B cell (primary cell): ENCODE measurements at regions not wholly inside any gene's neighbourhood (a gene's known extent, or its start where the extent isn't known, plus 50 kb on each side); places are given as distances from the start of the nearest gene placed in this dataset.

ENCODE experiments used
- ATAC-seq: fragments of 200-7000 bp; cut with Tn5 transposase; one replicate; pipeline ENCODE4 v1.10.0; 2021; ENCODE audit warnings: low read depth, mild to moderate bottlenecking, moderate number of reproducible peaks, moderate library complexity
- CTCF ChIA-PET: fragments of 350-600 bp; sonication (Branson Sonifier 250); formaldehyde crosslinking; loops from one replicate; lab custom pipeline; 2021; ENCODE audit warnings: antibody characterized with exemption, inconsistent platforms; lab: Charles Lee
- POLR2A ChIA-PET: fragments of 350-600 bp; sonication (Branson Sonifier 250); formaldehyde crosslinking; loops from one replicate; lab custom pipeline; 2021; ENCODE audit warnings: antibody characterized with exemption; lab: Charles Lee
- DNase-seq: peaks from one replicate; pipeline ENCODE4 v3.0.0; 2013
- H2AFZ ChIP-seq: 2 replicates; pipeline ENCODE4 v1.6.1; 2012; ENCODE audit warnings: mild to moderate bottlenecking, low read depth, low read length; ENCODE audit not compliant: insufficient read depth, poor library complexity, severe bottlenecking
- H3K27ac ChIP-seq, 2 donors: 1 replicate in 1 of 2; 2 replicates in 1 of 2; pipeline ENCODE4 v1.5.1; 2012 to 2013; ENCODE audit warnings: low read length in 2 of 2, mild to moderate bottlenecking in 2 of 2, moderate library complexity in 1 of 2
- H3K27me3 ChIP-seq, 4 experiments: fragments of 200-600 bp in 1 of 4; sonication (generic) in 1 of 4; replicated peaks in 1 of 4; 1 replicate in 2 of 4; 2 replicates in 2 of 4; pipeline versions ENCODE4 v1.6.1 to v1.7.0; 2013 to 2016; ENCODE audit warnings: low read length in 3 of 4, mild to moderate bottlenecking in 2 of 4, mixed read lengths in 1 of 4, moderate library complexity in 1 of 4; ENCODE audit not compliant: insufficient read depth in 4 of 4, control insufficient read depth in 3 of 4; ENCODE audit errors: control extremely low read depth in 1 of 4
- H3K36me3 ChIP-seq, 2 experiments: replicated peaks in 1 of 2; 1 replicate in 1 of 2; 2 replicates in 1 of 2; pipeline versions ENCODE4 v1.6.1 to v1.7.1; 2013; ENCODE audit warnings: low read length in 1 of 2; ENCODE audit not compliant: insufficient read depth in 2 of 2, control insufficient read depth in 1 of 2; ENCODE audit errors: control extremely low read depth in 1 of 2, extremely low read depth in 1 of 2
- H3K4me1 ChIP-seq, 2 donors: fragments of 200-600 bp in 1 of 2; sonication (generic) in 1 of 2; 1 replicate in 1 of 2; 2 replicates in 1 of 2; pipeline versions ENCODE4 v1.5.1 to v1.6.1; 2013 to 2017; ENCODE audit warnings: low read length in 2 of 2; ENCODE audit not compliant: control insufficient read depth in 2 of 2, insufficient read depth in 2 of 2
- H3K4me2 ChIP-seq: replicated peaks from 2 replicates; pipeline ENCODE3; 2012; ENCODE audit warnings: mild to moderate bottlenecking, low read depth, low read length; ENCODE audit not compliant: poor library complexity, severe bottlenecking
- H3K4me3 ChIP-seq, 5 experiments: fragments of 200-600 bp in 1 of 5; sonication (generic) in 1 of 5; 1 replicate in 3 of 5; 2 replicates in 2 of 5; pipeline versions ENCODE4 v1.5.1 to v1.7.0; 2011 to 2016; ENCODE audit warnings: low read length in 4 of 5, mild to moderate bottlenecking in 4 of 5, low read depth in 2 of 5, control low read depth in 1 of 5, moderate library complexity in 1 of 5; ENCODE audit not compliant: insufficient read depth in 1 of 5; ENCODE audit errors: control extremely low read depth in 1 of 5, extremely low read depth in 1 of 5
- H3K79me2 ChIP-seq: fragments of 200-600 bp; sonication (generic); one replicate; pipeline ENCODE4 v1.6.0; 2016; ENCODE audit warnings: low read length; ENCODE audit not compliant: control insufficient read depth, insufficient read depth
- H3K9ac ChIP-seq: fragments of 200-600 bp; sonication (generic); 2 replicates; pipeline ENCODE4 v1.6.1; 2017; ENCODE audit warnings: mild to moderate bottlenecking, low read length, moderate library complexity
- H3K9me3 ChIP-seq, 3 donors: one replicate each; pipeline versions ENCODE4 v1.6.1 to v1.7.1; 2013; ENCODE audit warnings: low read length in 2 of 3; ENCODE audit not compliant: control insufficient read depth in 2 of 3, insufficient read depth in 1 of 3; ENCODE audit errors: control extremely low read depth in 1 of 3
- H4K20me1 ChIP-seq: 2 replicates; pipeline ENCODE4 v1.6.0; 2012; ENCODE audit warnings: mild to moderate bottlenecking, low read length; ENCODE audit not compliant: insufficient read depth, control insufficient read depth, poor library complexity, severe bottlenecking
- H3K27ac Mint-ChIP-seq: one replicate; pipeline ENCODE4 v1.8.0; 2021; ENCODE audit warnings: mixed read lengths
- H3K27me3 Mint-ChIP-seq: one replicate; pipeline ENCODE4 v1.8.0; 2021; ENCODE audit warnings: mixed read lengths
- H3K4me1 Mint-ChIP-seq: one replicate; pipeline ENCODE4 v1.8.0; 2021; ENCODE audit warnings: mixed read lengths
- H3K4me3 Mint-ChIP-seq: one replicate; pipeline ENCODE4 v1.8.0; 2021; ENCODE audit warnings: mixed read lengths
- H3K9me3 Mint-ChIP-seq: one replicate; pipeline ENCODE4 v1.8.0; 2022; ENCODE audit warnings: mixed read lengths; ENCODE audit not compliant: insufficient read depth
- EZH2 ChIP-seq: IDR thresholded peaks from 2 replicates; pipeline ENCODE4 v1.6.1; 2012; ENCODE audit warnings: borderline replicate concordance, low read depth, mild to moderate bottlenecking, moderate library complexity, low read length; ENCODE audit not compliant: insufficient read depth, poor library complexity, severe bottlenecking
- WGBS: methylation state at CpG from one replicate; pipeline ENCODE4 v1.1.5; 2013; ENCODE audit warnings: missing lambda C conversion rate; ENCODE audit not compliant: insufficient coverage; 5-methylcytosine and 5-hydroxymethylcytosine counted together
- intact Hi-C: fragments of 100-400 bp; cut with micrococcal nuclease; formaldehyde crosslinking; loops from one replicate; pipeline ENCODE4 v1.10.0; 2022
- TF ChIP-seq, protein P1 (sequence below): fragments of 200-600 bp; IDR thresholded peaks from one replicate; pipeline ENCODE4 v1.8.0; 2022; ENCODE audit warnings: antibody characterized with exemption, mild to moderate bottlenecking

DNA sequence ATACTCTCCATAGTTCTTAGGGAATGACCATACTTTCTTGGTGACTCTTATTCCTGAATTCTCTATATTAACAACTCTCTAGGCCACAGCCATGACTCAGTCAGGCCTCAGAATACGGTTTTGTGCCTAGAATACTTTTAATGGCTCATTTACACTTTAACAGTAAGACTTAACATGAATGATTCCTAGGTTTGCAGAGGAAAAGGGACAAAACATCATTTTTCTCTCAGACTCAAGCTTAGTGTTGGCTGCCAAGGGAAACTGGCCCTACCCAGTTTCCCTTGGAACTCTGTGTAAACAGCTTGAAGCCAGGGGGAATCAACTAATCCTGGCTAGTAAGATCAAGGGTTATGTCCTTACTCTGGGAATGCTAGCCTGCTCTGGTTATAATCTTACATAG is 164.9 kb upstream of the PKN2 start:
- Histone ChIP-seq H3K9me3 (no peaks in the 10 kb centered on the region), H4K20me1 (no peaks in the 10 kb centered on the region), H3K27ac (no peak overlapping the region), H3K4me3 (no peak overlapping the region), H3K4me2 (no peak overlapping the region), H3K36me3 (no peaks in the 10 kb centered on the region), H3K9ac (no peak overlapping the region), H3K27me3 (no peaks in the 10 kb centered on the region), H3K79me2 (no peaks in the 10 kb centered on the region), H3K4me1 (no peaks in the 10 kb centered on the region), H2AFZ (no peak overlapping the region)
- DNase-seq (no peak), ATAC-seq (no peak)
- POLR2A ChIA-PET = no interaction called here
- Mint-ChIP-seq H3K4me1 (no peaks in the 10 kb centered on the region), H3K27ac (no peak overlapping the region), H3K4me3 (no peak overlapping the region), H3K27me3 (peaks cover 10% of the 10 kb centered on the region), H3K9me3 (no peaks in the 10 kb centered on the region)
- CTCF ChIA-PET = interaction anchor here (1.4 kb wide), 1 partner anchor 9 kb away, joined by 3 read pairs; no protein-coding TSS in a partner anchor
- intact Hi-C loops = no loop called here
- TF ChIP-seq, protein P1, sequence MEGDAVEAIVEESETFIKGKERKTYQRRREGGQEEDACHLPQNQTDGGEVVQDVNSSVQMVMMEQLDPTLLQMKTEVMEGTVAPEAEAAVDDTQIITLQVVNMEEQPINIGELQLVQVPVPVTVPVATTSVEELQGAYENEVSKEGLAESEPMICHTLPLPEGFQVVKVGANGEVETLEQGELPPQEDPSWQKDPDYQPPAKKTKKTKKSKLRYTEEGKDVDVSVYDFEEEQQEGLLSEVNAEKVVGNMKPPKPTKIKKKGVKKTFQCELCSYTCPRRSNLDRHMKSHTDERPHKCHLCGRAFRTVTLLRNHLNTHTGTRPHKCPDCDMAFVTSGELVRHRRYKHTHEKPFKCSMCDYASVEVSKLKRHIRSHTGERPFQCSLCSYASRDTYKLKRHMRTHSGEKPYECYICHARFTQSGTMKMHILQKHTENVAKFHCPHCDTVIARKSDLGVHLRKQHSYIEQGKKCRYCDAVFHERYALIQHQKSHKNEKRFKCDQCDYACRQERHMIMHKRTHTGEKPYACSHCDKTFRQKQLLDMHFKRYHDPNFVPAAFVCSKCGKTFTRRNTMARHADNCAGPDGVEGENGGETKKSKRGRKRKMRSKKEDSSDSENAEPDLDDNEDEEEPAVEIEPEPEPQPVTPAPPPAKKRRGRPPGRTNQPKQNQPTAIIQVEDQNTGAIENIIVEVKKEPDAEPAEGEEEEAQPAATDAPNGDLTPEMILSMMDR = no peak
- TF ChIP-seq EZH2 = no peak
- WGBS = no CpG with 5 or more reads among the region's 1 CpG

DNA sequence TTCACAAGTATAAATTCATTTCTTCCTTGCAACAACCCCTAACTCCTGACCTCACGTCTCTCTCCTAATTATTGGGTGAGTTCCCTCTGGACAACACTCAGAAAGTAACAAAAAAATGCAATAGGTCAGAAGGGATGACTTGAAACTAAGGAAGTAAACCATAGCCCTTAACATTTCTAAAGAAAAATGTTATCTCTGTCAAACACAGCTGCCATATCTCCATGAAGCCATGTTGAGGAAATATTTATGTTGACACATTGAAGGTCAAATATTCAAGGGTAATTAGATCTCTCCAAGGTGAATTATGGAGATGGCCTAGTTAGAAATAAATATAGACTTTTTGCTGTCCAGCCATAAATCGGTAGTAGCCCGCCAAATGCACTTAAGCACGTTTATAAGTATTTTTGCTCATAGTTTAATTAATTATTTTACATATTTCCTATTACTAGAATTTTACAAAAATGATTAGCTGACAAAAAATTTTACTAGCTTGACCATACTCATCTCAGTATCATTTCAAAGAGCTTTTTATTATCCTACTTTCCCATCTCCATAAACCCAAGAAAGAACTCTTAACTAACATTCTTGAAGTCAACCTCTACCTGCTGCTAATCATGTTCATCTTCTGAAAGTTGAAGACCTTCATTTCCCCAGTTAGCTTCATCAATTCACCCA is 160.1 kb upstream of the PKN2 start:
- Histone ChIP-seq H3K36me3 (no peaks in the 10 kb centered on the region), H3K4me3 (no peak overlapping the region), H3K4me2 (no peak overlapping the region), H2AFZ (no peak overlapping the region), H3K9me3 (no peaks in the 10 kb centered on the region), H3K79me2 (no peaks in the 10 kb centered on the region), H3K27me3 (no peaks in the 10 kb centered on the region), H3K27ac (no peak overlapping the region), H3K4me1 (no peaks in the 10 kb centered on the region), H4K20me1 (no peaks in the 10 kb centered on the region), H3K9ac (no peak overlapping the region)
- no peak for DNase-seq
- no peak overlapping the region for H3K4me3 Mint-ChIP-seq
- no peaks in the 10 kb centered on the region for H3K9me3 Mint-ChIP-seq
- intact Hi-C loops = no loop called here
- WGBS = no CpG with 5 or more reads among the region's 4 CpGs
- ATAC-seq = no peak
- CTCF ChIA-PET = interaction anchor here (0.6 kb wide), 1 partner anchor 45 kb away, joined by 5 read pairs; no protein-coding TSS in a partner anchor
- POLR2A ChIA-PET = no interaction called here
- no peak overlapping the region for H3K27ac Mint-ChIP-seq
- TF ChIP-seq, protein P1 = no peak
- TF ChIP-seq EZH2 = no peak
- H3K27me3 Mint-ChIP-seq = peaks cover 6% of the 10 kb centered on the region
- no peaks in the 10 kb centered on the region for H3K4me1 Mint-ChIP-seq
